GM23338 (cell line): ENCODE measurements at regions not wholly inside any gene's neighbourhood (a gene's known extent, or its start where the extent isn't known, plus 50 kb on each side); places are given as distances from the start of the nearest gene placed in this dataset.

Source experiments
- CTCF ChIP-seq, 2 experiments: fragments of 200-600 bp in 1 of 2; sonication (generic) in 1 of 2; conservative IDR thresholded peaks; 2 replicates each; pipeline versions ENCODE4 v1.5.1 to v1.6.1; 2016 to 2017; ENCODE audit warnings: antibody characterized with exemption in 2 of 2, low read depth in 2 of 2, mild to moderate bottlenecking in 2 of 2, moderate library complexity in 1 of 2
- EZH2 ChIP-seq: fragments of 200-600 bp; sonication (generic); IDR thresholded peaks from one replicate; pipeline ENCODE4 v1.8.0; 2017; ENCODE audit warnings: antibody characterized with exemption, mild to moderate bottlenecking, low read depth; ENCODE audit not compliant: unreplicated experiment
- EZH2phosphoT487 ChIP-seq: fragments of 200-600 bp; sonication (generic); IDR thresholded peaks from one replicate; pipeline ENCODE4 v1.8.1; 2018; ENCODE audit warnings: antibody characterized with exemption; ENCODE audit not compliant: unreplicated experiment
- JUNB ChIP-seq: IDR thresholded peaks from one replicate; pipeline ENCODE4 v1.6.1; 2016; ENCODE audit warnings: antibody characterized with exemption; ENCODE audit not compliant: unreplicated experiment
- POLR2AphosphoS5 ChIP-seq: IDR thresholded peaks from 2 replicates; pipeline ENCODE4 v1.6.1; 2016; ENCODE audit warnings: antibody characterized with exemption, low read depth
- TF ChIP-seq, protein P1 (sequence below): IDR thresholded peaks from one replicate; pipeline ENCODE4 v1.6.1; 2018; ENCODE audit warnings: antibody characterized with exemption; ENCODE audit not compliant: unreplicated experiment

DNA sequence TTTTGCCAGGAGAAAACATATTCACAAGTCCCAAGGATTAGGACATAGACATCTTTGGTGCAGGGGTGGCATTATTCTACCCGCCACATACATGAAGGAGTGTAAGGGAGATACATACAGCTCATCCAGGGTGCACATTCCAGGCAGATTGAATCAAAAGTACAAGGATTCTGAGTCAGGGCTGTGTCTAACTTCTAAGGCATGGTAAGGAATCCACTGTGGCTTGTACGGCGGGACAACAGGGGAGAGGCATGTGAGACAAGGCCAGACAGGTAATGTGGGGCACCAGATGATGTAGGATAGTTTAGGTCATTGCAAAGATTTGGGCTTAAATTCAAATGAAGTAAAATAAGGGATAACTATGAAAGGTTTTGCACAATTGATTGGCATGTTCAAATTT, 780.9 kb downstream of the C6orf118 start:
- TF ChIP-seq CTCF (conservative IDR thresholded peaks at IDR 0.05; ENCODE audit: low read depth in 2 of 2): no peak
- no peak for TF ChIP-seq EZH2
- TF ChIP-seq POLR2AphosphoS5: no peak
- TF ChIP-seq, protein P1, sequence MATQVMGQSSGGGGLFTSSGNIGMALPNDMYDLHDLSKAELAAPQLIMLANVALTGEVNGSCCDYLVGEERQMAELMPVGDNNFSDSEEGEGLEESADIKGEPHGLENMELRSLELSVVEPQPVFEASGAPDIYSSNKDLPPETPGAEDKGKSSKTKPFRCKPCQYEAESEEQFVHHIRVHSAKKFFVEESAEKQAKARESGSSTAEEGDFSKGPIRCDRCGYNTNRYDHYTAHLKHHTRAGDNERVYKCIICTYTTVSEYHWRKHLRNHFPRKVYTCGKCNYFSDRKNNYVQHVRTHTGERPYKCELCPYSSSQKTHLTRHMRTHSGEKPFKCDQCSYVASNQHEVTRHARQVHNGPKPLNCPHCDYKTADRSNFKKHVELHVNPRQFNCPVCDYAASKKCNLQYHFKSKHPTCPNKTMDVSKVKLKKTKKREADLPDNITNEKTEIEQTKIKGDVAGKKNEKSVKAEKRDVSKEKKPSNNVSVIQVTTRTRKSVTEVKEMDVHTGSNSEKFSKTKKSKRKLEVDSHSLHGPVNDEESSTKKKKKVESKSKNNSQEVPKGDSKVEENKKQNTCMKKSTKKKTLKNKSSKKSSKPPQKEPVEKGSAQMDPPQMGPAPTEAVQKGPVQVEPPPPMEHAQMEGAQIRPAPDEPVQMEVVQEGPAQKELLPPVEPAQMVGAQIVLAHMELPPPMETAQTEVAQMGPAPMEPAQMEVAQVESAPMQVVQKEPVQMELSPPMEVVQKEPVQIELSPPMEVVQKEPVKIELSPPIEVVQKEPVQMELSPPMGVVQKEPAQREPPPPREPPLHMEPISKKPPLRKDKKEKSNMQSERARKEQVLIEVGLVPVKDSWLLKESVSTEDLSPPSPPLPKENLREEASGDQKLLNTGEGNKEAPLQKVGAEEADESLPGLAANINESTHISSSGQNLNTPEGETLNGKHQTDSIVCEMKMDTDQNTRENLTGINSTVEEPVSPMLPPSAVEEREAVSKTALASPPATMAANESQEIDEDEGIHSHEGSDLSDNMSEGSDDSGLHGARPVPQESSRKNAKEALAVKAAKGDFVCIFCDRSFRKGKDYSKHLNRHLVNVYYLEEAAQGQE: no peak
- TF ChIP-seq JUNB: no peak
- no peak for TF ChIP-seq EZH2phosphoT487
